SK-N-SH treated with all-trans-retinoic acid at 6 μM for 48 hours (cell line): ENCODE measurements at regions not wholly inside any gene's neighbourhood (a gene's known extent, or its start where the extent isn't known, plus 50 kb on each side); places are given as distances from the start of the nearest gene placed in this dataset.

Experiments
- ARNTL ChIP-seq: fragments of 450-650 bp; formaldehyde crosslinking; IDR thresholded peaks from 2 replicates; pipeline ENCODE4 v1.5.0; 2020; ENCODE audit warnings: low read depth, mild to moderate bottlenecking, moderate library complexity, borderline replicate concordance
- CSDC2 ChIP-seq: fragments of 250-450 bp; sonication (Bioruptor Pico); IDR thresholded peaks from 2 replicates; pipeline ENCODE4 v1.5.0; 2020; ENCODE audit warnings: mild to moderate bottlenecking, moderate library complexity
- CSRNP3 ChIP-seq: fragments of 250-450 bp; sonication (Bioruptor Pico); IDR thresholded peaks from 2 replicates; pipeline ENCODE4 v1.5.1; 2021; ENCODE audit warnings: mild to moderate bottlenecking, moderate library complexity
- ESRRG ChIP-seq: fragments of 250-450 bp; sonication (Bioruptor Pico); IDR thresholded peaks from 2 replicates; pipeline ENCODE4 v1.6.1; 2021; ENCODE audit warnings: mild to moderate bottlenecking
- TCF4 ChIP-seq: fragments of 250-450 bp; sonication (Bioruptor Pico); IDR thresholded peaks from 2 replicates; pipeline ENCODE4 v1.8.0; 2021; ENCODE audit warnings: mild to moderate bottlenecking, moderate library complexity, borderline replicate concordance
- ZFP30 ChIP-seq: fragments of 450-650 bp; formaldehyde crosslinking; IDR thresholded peaks from 2 replicates; pipeline ENCODE4 v1.5.0; 2022; ENCODE audit warnings: mild to moderate bottlenecking, moderate library complexity
- TF ChIP-seq, protein P1 (sequence below): fragments of 250-450 bp; sonication (Bioruptor Pico); IDR thresholded peaks from 2 replicates; pipeline ENCODE4 v1.5.1; 2020; ENCODE audit warnings: low read depth, mild to moderate bottlenecking, moderate library complexity

GRCh38 chr2:220876080-220876824 lies 695.9 kb downstream of the EPHA4 start:
- TF ChIP-seq ARNTL (no peak), CSRNP3 (CRISPR knock-in tag) (no peak), ZFP30 (CRISPR knock-in tag) (no peak), CSDC2 (CRISPR knock-in tag) (no peak), TCF4 (CRISPR knock-in tag) (no peak), ESRRG (CRISPR knock-in tag) (no peak)
- TF ChIP-seq, protein P1, sequence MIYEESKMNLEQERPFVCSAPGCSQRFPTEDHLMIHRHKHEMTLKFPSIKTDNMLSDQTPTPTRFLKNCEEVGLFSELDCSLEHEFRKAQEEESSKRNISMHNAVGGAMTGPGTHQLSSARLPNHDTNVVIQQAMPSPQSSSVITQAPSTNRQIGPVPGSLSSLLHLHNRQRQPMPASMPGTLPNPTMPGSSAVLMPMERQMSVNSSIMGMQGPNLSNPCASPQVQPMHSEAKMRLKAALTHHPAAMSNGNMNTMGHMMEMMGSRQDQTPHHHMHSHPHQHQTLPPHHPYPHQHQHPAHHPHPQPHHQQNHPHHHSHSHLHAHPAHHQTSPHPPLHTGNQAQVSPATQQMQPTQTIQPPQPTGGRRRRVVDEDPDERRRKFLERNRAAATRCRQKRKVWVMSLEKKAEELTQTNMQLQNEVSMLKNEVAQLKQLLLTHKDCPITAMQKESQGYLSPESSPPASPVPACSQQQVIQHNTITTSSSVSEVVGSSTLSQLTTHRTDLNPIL (CRISPR knock-in tag), result no peak
